Inflammatory macrophage (primary cell): ENCODE measurements at regions not wholly inside any gene's neighbourhood (a gene's known extent, or its start where the extent isn't known, plus 50 kb on each side); places are given as distances from the start of the nearest gene placed in this dataset.
A peak's percentile ranks its signal among the peaks of the same experiment; 100 is the strongest.
"Not testable (repeated sequence)": the region's sequence is repeated elsewhere in the genome, so short reads cannot be mapped to it uniquely, and the experiment has no call there.

Source experiments
- DNase-seq, 2 donors: peaks; one replicate each; pipeline ENCODE4 v3.0.0-alpha.2; 2020 to 2022

DNA sequence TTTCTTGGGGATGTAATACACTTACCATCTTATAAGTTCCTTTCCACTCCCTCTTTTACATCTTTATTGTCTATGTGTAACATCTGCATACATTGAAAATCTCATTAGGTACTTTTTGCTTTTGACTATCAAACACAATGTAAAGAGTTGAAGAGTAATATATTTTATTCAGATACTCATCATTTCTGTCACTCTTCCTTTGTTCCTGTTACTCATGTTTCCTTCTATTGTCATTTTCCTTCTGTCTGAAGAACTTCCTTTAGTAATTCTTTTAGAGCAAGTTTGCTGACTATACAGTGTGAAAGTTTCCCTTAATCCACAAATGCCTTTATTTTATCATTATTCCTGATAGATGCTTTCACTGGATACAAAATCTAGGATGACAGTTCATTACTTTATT is 339.8 kb downstream of the SOX4 start:
- DNase-seq = no peak

DNA sequence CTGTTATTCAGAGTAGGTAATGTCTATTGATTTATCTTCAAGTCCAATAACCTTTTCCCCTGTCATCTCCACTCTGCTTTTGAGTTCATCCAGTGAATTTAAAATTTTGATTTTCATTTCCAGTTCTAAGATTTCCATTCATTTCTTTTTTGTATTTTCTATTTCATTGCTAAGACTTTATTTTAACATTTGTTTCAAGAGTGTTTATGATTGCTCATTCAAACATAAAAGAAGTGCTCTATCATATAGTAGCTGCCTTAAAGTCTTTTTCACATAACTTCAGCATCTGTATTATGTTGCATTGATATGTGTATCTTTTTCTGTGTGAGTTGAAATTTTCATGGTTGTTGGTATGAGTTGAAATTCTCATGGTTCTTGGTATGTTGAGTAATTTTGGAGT is 341.6 kb downstream of the SOX4 start:
- no peak for DNase-seq

GRCh38 chr6:21935561-21936028 is 342.0 kb downstream of the SOX4 start:
- peak; percentile 33 to 62 for DNase-seq

GRCh38 chr6:21937466-21937865 is 343.9 kb downstream of the SOX4 start:
- no peak for DNase-seq

DNA sequence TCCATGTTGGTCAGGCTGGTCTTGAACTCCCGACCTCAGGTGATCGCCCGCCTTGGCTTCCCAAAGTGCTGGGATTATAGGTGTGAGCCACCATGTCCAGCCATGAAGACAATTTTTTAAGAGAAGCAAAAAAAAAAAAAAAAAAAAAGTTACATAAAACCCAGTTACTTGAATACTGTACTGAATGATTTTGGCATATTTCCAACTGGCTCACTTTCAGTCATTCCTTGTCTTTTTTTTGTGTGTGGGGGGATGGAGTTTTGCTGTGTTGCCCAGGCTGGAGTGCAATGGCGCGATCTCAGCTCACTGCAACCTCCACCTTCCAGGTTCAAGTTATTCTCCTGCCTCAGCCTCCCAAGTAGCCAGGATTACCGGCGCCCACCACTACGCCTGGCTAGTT is 345.5 kb downstream of the SOX4 start:
- DNase-seq = not testable (repeated sequence)

- no peak for DNase-seq
These were observed 348.4 kb downstream of the SOX4 start for GRCh38 chr6:21941926-21942325.

GRCh38 chr6:21942897-21943296 is 349.3 kb downstream of the SOX4 start:
- DNase-seq = no peak

DNA sequence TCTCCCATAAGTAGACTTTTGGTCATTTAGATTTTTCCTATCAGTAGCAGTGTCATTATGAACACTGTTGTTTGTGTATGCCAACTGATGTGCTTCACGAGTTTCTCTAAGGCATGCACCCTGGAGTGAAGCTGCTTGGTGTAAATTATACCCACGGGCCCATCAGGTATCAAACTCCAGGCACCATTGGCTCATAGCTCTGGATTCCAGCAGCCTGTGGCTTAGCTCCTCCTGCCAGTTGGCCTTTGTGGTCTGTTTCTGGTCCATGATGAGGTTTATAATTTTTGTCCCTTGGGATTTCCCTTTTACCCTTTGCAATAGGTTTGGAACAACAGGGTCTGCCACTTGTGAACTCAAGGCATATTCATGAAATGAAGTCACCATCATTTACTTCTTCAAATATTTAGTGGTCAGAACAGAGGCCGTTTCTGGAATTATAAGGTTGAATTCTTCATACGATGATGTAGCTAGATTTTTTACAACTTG is 350.5 kb downstream of the PRL start:
- DNase-seq = no peak

- DNase-seq = not testable (repeated sequence)
These were observed 349.6 kb downstream of the PRL start for GRCh38 chr6:21947227-21947626.

GRCh38 chr6:21947731-21948386 is 349.0 kb downstream of the PRL start:
- no peak for DNase-seq

DNA sequence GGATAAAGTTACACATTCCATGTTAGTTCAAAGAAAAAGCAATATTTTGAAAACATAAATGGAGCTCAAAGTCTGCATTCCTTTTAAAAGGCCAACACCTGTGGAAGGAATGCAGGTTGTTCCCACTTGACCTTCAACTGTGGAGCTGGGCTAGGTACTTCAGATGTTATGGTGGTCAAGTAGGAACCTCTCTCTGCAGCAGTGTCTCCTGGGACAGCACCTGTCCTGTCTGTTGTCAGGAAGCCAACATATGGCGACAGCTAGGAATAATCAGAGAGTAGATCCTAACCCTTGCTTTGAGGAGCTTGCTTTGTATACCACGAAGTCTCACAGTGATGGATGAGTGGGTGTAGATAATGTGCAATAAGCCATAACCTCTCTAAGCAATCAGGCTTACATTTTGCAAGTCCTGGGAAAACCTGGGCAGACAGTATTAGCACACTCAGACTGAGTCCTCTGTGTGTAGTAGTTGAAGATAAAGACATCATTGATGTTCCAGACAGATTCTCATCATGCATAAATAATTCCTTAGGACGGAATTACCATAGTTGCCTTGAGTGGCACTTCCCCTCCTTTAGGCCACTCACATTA is 347.5 kb downstream of the PRL start:
- DNase-seq = no peak

DNA sequence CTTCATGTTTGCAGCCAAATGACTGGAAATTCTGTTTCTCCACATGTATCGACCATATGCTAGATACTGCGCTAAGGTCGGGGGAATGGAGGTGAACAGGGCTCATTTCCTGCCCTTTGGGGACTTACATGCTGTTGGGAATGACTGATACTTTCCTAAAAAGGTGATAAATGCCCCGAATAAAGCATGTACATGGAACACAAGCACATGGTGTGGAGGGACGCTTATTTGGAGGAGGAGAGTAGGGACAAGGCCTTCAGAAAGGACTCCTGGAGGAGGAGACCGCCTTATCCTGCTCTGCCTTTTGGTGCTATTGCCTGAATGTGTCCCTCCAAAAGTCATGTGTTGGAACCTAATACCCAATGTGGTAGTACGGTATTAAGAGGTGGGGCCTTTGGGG is 344.5 kb downstream of the PRL start:
- no peak for DNase-seq

GRCh38 chr6:21953831-21954801 is 342.7 kb downstream of the PRL start:
- peak; percentile 29 to 48 for DNase-seq

DNA sequence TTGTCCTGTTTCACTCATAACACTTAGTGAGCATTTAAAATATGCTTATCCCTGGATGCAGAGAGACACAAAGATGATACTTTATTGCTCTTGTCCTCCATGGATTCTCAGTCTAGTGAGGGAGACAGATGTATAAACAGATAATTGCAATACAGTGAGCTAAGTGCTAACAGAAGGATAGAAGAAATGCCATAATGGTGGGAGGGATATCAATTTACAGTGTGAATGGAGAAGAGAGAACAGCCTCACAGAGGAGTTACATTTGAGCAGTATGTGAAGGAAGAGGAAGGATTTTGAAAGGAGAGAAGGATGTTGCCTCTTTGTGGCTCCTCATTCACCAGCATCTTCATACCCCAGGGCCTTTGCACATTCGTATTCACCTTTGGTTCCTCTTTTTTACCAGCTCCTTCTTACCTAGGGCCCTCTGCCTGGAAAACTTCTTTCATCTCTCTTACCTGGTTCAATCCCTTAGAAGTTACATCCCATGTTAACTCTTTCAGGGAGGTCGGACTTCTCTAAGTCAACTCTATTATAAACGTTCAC is 341.7 kb downstream of the PRL start:
- DNase-seq = no peak

GRCh38 chr6:21955951-21956350 is 340.9 kb downstream of the PRL start:
- no peak for DNase-seq

GRCh38 chr6:21958428-21958827 is 338.4 kb downstream of the PRL start:
- no peak for DNase-seq

DNA sequence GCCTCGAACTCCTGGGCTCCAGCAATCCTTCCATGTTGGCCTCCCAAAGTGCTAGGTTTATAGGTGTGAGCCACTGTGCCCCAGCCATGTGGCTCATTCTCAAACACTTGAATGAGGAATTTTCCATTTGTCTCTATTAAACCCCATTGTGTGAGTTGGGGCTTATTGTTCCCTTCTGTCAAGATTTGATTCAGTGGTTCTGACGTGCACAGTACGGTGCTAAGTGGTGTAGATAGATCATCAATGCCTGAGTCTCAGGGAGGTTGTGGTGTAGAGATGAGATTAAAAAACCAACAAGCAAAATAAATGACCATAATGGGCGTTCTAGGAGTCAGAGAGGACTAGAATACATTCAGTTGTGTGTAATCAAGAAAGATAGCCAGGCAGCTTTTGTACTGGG is 335.6 kb downstream of the PRL start:
- DNase-seq = no peak

DNA sequence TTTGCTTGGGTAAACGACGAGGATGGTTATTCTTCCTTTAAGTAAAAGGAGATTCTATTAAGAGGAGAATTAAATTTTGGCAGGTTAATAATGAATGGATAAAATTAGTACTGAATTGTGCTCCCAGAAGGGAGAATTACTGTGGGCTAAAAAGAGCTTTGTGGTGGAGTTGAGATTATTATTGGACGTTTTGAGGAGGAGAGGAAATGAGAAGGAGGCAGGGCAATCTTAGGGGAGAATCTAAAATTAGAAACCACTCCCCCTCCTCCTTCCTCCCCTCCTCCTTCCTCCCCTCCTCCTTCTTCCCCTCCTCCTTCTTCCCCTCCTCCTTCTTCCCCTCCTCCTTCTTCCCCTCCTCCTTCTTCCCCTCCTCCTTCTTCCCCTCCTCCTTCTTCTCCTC is 331.8 kb downstream of the PRL start:
- DNase-seq = no peak

DNA sequence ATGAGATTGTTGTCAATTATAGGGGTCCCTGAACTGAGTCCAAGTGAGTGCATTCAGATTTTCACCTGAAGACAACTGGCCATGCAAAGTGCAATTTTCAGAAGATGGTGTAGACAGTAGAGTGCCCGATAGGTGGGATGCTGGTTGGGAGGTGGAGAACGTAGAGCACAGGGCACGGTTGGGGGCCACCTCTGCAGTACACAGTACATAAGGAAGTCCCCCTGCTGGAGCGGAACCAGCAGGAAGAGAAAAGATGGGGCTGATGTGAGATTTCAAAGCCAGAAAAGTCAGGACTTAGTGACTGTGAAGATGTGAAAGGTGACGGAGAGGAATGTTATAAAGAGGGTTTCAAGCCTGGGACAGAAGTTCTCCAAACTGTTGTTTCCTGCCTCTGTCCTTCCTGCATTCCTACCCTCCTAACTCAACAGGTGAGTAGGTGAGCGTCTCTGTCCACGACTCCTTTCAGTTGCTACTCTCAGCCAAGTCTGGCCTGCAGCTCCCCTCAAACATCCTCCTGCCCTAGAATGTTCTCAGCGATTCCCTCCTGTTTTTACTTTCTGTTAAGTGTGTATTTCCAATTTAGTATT is 330.8 kb downstream of the PRL start:
- no peak for DNase-seq

DNA sequence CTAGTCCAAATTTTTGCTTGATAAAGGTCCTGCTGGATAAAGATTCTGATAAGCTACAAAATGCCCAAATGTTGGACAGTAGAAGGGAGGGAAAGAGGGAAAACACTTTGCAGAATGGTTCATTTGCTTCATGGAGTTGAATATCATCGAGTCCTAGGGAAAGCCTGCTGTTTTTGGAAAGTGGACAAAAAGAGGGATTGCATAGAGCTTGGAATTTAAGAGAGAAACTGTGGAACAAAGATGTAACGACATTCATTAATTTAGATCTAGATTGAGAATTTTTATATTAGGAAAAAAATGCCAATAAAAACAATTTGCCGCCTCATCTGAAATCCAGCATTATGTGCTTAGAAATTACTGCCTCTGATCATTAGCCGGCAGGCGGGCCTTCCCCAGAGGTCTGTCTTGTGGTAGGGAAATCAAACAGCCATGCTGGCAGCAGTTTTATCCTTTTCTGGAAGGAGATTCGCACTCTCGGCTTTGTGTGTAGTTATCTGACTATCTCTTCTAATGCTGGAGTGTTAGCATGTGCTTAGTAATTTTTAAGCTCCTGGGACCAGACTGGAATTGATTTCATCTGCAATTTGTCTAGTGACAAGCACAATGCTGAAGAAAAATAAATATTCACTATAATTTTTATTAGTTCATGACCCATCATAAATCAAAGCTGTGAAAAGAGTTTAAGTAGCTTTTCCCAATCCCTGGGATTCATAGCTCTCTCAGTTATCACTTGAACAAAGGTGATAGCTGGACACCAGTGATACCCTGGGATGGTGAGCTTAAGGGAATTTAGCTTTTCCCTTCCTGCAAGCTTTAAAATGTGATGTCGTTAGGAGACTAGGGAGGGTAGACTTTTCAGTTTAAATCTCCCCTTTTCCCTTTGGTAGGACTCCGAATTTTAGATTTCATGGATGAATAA is 329.5 kb downstream of the PRL start:
- DNase-seq = no peak

DNA sequence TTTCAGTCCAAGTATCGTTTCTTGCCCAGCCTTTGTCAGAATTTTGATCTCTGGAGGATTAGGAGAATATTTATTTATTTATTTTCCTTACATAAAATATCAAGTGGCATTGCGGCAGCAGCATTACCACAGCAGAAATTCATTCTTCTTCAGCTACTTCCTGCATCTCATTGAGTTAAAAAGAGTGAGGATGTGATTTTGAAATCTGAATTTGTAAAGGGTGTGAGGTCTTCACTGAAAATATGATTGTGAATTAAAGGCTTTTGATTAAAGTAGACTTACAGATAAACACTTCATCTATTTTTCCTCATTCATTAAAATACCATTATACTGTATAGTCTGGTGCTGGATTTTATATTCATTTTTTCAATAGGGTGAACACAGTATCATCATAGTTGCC is 328.4 kb downstream of the PRL start:
- DNase-seq = no peak

DNA sequence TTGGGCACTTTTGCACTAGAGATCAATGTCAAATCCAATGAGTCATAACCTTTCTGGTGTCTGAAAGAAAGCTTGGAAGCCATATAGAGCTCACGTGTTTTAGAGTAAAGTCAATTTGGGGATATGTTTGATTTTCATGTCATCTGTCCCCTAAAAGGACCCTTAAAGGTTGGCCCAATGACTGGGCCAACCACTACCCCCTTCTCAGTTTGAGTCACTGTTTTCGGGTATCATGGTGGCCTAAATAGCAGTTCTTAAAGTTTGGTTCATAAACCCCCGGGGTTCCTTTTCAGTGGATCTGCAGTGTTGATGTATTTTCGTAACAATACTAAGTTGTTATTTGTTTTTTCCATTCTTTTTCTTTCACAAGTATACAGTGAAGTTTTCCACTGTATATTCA is 327.6 kb downstream of the PRL start:
- no peak for DNase-seq
